ENCODE measurements at regions not wholly inside any gene's neighbourhood (a gene's known extent, or its start where the extent isn't known, plus 50 kb on each side); places are given as distances from the start of the nearest gene placed in this dataset.

DNA sequence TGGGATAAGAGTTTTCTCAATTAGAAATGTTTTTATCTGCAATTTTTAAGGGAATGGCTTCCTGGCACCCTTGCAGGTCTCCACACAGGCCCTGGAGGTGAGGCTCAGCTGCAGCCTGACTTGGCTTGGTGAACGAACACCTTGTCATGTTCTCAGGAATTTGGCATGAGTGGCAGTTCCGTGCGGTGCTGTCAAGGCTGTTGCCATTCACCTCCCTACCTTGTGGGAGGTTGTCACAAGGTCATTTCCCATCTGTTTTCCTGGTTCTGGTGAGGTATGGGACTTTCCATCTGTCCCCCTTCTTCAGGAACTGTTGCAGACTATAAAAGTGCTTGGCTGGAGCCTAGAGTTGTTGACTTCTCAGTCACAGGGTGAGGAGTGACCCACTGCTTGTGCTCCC is 82.9 kb downstream of the ELOVL4 start:
- POLR2A ChIA-PET = interaction anchor here (0.9 kb wide), 1 partner anchor 78 kb away, joined by 3 read pairs; no protein-coding TSS in a partner anchor
- H3K4me1 Mint-ChIP-seq = peaks cover 0 to 8% (median 4%) of the 10 kb centered on the region in 4 donors
- H3K27me3 Mint-ChIP-seq = peaks cover 0 to 4% (median 0%) of the 10 kb centered on the region in 5 donors
- H3K9me3 Mint-ChIP-seq = no peaks in the 10 kb centered on the region
- no peak for ATAC-seq
- H3K4me3 Mint-ChIP-seq = no peak overlapping the region
- no peaks in the 10 kb centered on the region for H3K36me3 Mint-ChIP-seq
- DNase-seq = no peak
- no peak overlapping the region for H3K27ac Mint-ChIP-seq

DNA sequence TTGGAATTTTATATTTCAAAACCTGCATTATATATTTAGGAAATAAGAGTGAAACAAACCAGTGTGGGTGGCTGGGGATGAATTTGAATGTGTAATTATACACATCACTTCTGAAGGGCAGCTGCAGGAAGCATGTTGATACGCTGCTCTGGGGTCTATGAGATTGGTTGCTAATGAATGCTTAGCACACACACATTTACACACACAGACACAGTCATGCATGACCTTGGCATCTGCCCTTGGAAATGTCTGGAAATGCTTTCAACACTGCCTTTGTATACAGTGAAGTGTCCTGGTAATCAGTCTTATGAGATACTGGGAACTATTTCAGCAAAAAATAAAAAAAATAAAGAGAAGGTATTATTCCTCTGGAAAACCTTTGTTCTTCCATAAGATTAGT is 83.4 kb downstream of the ELOVL4 start:
- Mint-ChIP-seq H3K9me3 (no peaks in the 10 kb centered on the region), H3K4me1 (peaks cover 0 to 8% (median 1%) of the 10 kb centered on the region in 4 donors), H3K36me3 (no peaks in the 10 kb centered on the region), H3K4me3 (no peak overlapping the region), H3K27ac (no peak overlapping the region), H3K27me3 (peaks cover 0 to 4% (median 0%) of the 10 kb centered on the region in 5 donors)
- DNase-seq (no peak), ATAC-seq (no peak)
- POLR2A ChIA-PET = no interaction called here

DNA sequence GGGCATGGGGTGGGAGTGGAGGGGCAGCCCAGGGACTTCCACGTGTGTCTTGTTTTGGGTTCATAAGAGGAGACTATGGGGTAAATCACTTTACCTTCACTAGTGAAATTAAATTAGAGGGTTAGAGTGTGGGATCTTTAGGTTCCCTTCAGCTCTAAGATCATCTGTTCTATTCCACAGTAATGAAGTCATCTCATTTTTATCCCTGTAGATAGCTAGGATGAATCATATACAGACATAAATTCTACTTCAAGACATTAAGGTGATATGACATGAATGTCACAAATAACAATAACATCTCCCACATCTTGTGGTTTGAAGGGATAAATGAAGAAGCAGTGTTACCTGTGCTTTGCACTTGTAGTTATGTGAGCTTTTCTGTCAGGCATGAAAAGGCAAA is 83.8 kb downstream of the ELOVL4 start:
- ATAC-seq (no peak), DNase-seq (no peak)
- H3K4me1 Mint-ChIP-seq = peaks cover 0 to 8% (median 0%) of the 10 kb centered on the region in 4 donors
- POLR2A ChIA-PET = no interaction called here
- H3K27me3 Mint-ChIP-seq = peaks cover 0 to 4% (median 0%) of the 10 kb centered on the region in 5 donors
- H3K4me3 Mint-ChIP-seq = no peak overlapping the region
- no peaks in the 10 kb centered on the region for H3K36me3 Mint-ChIP-seq
- no peak overlapping the region for H3K27ac Mint-ChIP-seq
- no peaks in the 10 kb centered on the region for H3K9me3 Mint-ChIP-seq

DNA sequence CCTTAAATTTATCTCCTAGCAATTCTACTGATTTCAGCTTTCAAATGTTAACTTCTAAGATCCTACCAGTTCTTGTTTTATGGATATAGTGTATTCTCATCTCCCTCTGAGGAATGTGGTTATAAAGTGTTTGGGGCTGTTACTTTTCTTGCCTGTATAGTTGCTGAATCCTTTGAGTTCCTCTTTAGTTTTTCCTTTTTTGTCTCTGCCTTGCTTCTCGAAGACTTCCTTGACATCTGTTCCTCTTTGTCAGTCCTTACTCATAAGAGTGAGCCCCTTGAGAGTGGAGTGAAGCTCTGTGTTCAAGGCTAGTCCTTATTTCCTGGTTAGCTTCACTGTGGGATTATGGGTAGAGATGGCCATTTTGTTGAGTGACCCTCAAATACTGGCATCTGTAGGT is 84.6 kb downstream of the ELOVL4 start:
- POLR2A ChIA-PET = no interaction called here
- no peaks in the 10 kb centered on the region for H3K4me1 Mint-ChIP-seq
- H3K27me3 Mint-ChIP-seq = peaks cover 0 to 4% (median 0%) of the 10 kb centered on the region in 5 donors
- no peak for DNase-seq
- H3K27ac Mint-ChIP-seq = no peak overlapping the region
- H3K4me3 Mint-ChIP-seq = no peak overlapping the region
- H3K9me3 Mint-ChIP-seq = no peaks in the 10 kb centered on the region
- ATAC-seq = no peak
- H3K36me3 Mint-ChIP-seq = no peaks in the 10 kb centered on the region

DNA sequence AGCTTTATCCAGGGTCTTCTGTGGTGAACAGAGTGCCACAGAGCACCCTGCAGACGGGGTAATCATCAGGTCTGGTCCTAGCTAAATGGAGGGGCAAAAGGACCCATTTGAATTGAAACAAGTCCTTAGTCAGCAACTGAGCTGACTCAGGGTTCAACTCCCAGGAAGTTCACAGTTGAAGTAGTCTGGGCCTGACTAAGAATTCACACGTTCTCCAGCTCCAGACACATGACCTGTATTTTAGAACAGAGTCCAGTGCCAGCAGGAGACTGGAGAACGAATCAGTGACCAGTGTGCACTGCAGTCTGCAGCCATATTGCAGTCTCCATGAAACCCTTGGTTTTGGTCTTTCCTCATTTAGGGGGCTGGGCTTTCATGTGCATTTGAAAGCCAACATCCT is 85.2 kb downstream of the ELOVL4 start:
- H3K4me3 Mint-ChIP-seq = no peak overlapping the region
- ATAC-seq = no peak
- no peaks in the 10 kb centered on the region for H3K9me3 Mint-ChIP-seq

DNA sequence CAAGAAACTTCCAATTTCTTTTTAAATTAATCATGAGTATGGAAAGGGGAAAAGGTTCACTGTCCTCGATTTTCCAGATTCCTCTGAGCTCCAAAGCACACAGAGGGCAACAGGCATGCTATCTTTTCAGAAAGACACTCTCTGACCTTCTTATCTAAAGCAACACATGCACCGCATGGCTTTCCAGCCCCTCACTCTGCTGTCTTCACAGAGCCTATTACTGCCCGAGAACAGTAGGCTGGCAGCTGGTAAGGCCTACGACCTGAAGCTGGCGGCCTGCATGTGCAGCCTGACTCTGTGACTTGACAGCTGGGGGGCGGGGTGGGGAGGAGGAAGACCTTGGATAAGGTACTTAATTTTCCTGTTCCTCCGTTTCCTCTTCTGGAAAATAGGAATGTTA is 86.3 kb downstream of the ELOVL4 start:
- ATAC-seq (no peak), DNase-seq (no peak)
- peaks cover 0 to 4% (median 0%) of the 10 kb centered on the region in 5 donors for H3K27me3 Mint-ChIP-seq
- no peaks in the 10 kb centered on the region for H3K9me3 Mint-ChIP-seq
- POLR2A ChIA-PET = no interaction called here
- no peak overlapping the region for H3K27ac Mint-ChIP-seq
- no peaks in the 10 kb centered on the region for H3K4me1 Mint-ChIP-seq
- H3K4me3 Mint-ChIP-seq = no peak overlapping the region
- H3K36me3 Mint-ChIP-seq = no peaks in the 10 kb centered on the region

More for the DNA sequence above, 85.2 kb downstream of the ELOVL4 start:
- no peaks in the 10 kb centered on the region for H3K36me3 Mint-ChIP-seq
- no peaks in the 10 kb centered on the region for H3K4me1 Mint-ChIP-seq
- peaks cover 0 to 4% (median 0%) of the 10 kb centered on the region in 5 donors for H3K27me3 Mint-ChIP-seq
- DNase-seq = no peak
- POLR2A ChIA-PET = no interaction called here
- no peak overlapping the region for H3K27ac Mint-ChIP-seq

DNA sequence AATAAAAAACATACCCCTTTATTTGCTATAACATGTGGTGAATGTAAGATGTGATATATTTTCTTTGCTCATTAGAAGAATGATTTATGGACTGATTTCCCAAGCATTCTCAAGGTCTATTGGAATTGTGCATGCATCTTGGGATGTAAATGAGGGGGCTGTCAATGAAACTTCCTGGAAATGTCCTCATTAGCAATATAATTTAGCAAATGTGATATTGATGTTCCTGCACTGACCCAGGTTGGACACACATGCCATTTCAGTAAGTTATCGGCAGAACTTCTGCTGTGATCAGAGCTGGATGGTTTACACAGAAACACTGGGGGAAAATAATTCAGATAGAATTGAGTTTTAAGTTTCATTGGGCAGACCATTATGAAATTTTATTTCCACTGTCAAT is 99.9 kb downstream of the ELOVL4 start:
- peaks cover 17 to 51% (median 22%) of the 10 kb centered on the region in 5 donors for H3K27me3 Mint-ChIP-seq
- DNase-seq (no peak), ATAC-seq (no peak)
- peaks cover 0 to 3% (median 0%) of the 10 kb centered on the region in 4 donors for H3K4me1 Mint-ChIP-seq
- H3K9me3 Mint-ChIP-seq = peaks cover 0 to 5% (median 0%) of the 10 kb centered on the region in 9 donors
- H3K27ac Mint-ChIP-seq = no peak overlapping the region
- H3K4me3 Mint-ChIP-seq = no peak overlapping the region
- no peaks in the 10 kb centered on the region for H3K36me3 Mint-ChIP-seq
- POLR2A ChIA-PET = no interaction called here

DNA sequence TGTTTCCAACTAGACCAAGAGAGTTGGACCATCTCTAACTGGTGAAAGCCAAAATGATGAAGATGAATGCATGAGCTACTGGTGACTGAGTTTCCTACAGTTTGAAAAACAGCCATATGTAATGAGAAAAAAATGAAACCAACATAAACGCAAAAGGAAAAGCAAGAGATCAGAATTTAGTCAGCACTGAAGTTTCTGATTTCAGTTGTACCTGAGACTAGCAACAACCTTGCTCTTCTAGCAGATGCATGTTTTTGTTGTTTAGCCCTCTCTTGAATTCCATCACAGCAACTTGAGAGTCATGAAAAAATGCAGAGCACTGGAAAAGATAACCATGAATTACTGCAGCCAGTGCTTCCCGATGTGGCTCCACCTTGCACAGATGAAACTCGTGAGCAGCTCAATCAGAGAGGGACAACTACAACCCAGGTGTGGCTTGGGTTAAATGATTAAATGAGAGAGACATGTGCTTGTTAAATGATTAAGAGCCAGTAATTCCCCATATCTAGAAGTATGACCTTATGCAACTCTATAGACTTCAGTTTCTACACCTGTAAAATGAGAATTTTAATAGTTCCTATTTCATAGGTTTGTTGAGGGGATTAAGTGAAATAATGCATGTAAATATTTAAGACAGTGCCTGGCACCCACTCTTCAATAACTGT is 104.8 kb downstream of the ELOVL4 start:
- no peak overlapping the region for H3K27ac Mint-ChIP-seq
- POLR2A ChIA-PET = no interaction called here
- H3K9me3 Mint-ChIP-seq = peaks cover 0 to 4% (median 0%) of the 10 kb centered on the region in 9 donors
- H3K4me1 Mint-ChIP-seq = peaks cover 0 to 4% (median 0%) of the 10 kb centered on the region in 4 donors
- no peaks in the 10 kb centered on the region for H3K36me3 Mint-ChIP-seq
- H3K27me3 Mint-ChIP-seq = peaks cover 15 to 45% (median 25%) of the 10 kb centered on the region in 5 donors
- DNase-seq = no peak
- no peak overlapping the region for H3K4me3 Mint-ChIP-seq
- no peak for ATAC-seq

DNA sequence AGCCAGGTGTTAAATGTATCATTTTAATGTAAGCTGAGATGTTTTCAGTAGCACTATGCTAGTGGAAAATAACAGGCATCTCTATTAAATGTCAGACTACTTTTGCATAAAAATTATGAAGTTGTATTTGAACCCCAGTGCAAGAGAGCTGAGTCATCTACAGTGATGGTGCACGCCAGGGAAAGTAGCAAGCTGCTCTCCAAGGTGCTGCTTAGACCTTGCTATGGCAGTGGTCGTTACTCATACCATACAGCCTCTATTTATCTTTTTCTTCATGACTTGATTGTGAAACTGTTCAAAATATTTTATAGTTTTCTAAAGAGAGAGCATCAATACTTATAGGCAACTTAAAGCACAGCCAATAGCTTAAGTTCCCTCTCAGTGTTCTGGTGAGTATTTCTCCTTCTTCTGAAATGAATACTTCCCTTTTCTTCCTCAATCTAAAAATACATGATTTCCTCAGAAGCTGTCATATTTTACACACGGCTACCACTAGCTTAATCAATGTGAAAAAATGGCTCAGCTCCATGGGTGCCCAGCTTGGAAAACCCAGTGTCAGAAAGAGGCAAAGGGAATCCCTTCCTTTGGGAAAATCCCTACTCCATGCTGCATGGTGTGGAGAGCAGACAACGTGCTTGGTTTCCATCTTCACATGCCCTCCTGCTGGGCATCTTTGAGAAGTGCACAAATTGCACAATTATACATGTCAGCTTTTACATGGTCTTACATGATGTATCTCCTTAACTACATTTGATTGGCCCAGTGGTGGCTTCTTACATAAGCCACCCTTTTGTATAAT is 105.6 kb downstream of the ELOVL4 start:
- POLR2A ChIA-PET = no interaction called here
- H3K4me1 Mint-ChIP-seq = peaks cover 0 to 4% (median 0%) of the 10 kb centered on the region in 4 donors
- ATAC-seq (no peak), DNase-seq (no peak)
- peaks cover 0 to 4% (median 0%) of the 10 kb centered on the region in 9 donors for H3K9me3 Mint-ChIP-seq
- no peak overlapping the region for H3K27ac Mint-ChIP-seq
- no peak overlapping the region for H3K4me3 Mint-ChIP-seq
- peaks cover 11 to 38% (median 23%) of the 10 kb centered on the region in 5 donors for H3K27me3 Mint-ChIP-seq
- no peaks in the 10 kb centered on the region for H3K36me3 Mint-ChIP-seq

DNA sequence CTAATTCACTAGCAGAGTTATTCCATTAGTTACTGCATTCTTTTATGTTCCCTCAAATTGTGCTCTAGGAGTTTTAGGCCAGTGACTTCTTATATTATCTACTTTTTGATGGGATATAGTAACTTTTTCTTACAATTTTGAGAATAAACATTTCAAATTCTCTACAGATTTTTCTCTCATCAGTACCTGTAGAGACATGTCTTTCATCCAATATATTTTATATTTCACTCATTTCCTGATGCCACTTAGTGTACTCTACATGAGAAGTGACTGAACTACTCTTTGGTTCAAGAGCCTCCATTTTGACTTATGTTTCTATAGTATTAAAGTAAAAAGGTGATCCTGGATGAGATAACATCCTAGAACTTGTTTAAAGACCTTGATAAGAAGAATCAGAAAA is 108.5 kb downstream of the ELOVL4 start:
- Mint-ChIP-seq H3K9me3 (peaks cover 0 to 4% (median 0%) of the 10 kb centered on the region in 9 donors), H3K4me1 (peaks cover 0 to 1% (median 0%) of the 10 kb centered on the region in 4 donors), H3K36me3 (no peaks in the 10 kb centered on the region), H3K27ac (no peak overlapping the region), H3K4me3 (no peak overlapping the region), H3K27me3 (peaks cover 11 to 47% (median 18%) of the 10 kb centered on the region in 5 donors)
- ATAC-seq (no peak), DNase-seq (no peak)
- POLR2A ChIA-PET = no interaction called here

DNA sequence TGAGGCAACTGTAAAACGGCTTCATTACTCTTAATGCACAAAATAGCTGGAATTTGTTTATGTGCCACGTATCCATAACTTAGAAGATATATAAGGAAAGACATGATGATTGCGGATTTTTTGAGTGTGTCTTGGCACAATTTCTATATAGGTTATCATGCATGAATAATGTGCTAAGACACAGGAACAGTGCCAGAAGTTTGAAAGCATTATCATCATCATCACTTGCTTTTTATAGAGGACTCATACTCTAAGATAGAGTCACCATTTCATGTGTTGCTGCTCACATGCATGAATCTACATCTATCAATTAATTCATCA is 113.4 kb downstream of the ELOVL4 start:
- DNase-seq = no peak
- Mint-ChIP-seq H3K27me3 (peaks cover 8 to 39% (median 20%) of the 10 kb centered on the region in 5 donors), H3K4me3 (no peak overlapping the region), H3K27ac (no peak overlapping the region), H3K9me3 (no peaks in the 10 kb centered on the region), H3K4me1 (no peaks in the 10 kb centered on the region), H3K36me3 (no peaks in the 10 kb centered on the region)
- no peak for ATAC-seq
- POLR2A ChIA-PET = no interaction called here

DNA sequence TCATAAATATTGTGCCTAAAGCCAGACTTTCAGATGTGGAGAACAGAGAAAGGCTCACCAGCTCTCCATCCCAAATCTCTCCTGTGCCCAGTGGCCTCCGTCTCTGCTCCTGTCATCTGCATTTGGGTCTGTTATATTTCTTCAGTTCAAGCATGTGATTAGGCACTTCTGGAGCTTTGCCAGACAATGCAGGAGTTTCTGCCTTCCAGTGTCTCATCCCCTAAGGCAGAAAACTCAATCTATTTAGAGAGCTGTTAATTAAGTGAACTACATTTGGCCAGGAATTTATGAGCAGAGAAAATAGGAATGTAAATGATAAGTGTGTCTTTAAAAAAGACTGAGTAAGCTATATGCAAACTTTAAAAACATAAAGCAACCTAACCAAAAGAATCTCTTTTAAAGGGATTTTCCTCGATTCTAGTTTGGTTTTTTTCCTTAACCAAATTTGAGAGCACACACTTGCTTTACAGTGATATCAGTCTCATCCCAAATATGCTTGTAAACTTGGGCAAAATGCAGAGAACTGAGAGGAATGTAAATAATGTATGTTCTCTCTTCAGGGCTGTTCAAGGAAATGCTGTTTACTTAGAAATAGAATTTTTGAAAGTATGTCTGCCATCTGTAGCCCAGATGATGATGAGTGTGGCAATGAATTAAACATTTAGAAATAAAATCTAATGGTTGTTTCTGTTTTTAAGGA is 113.9 kb downstream of the ELOVL4 start:
- H3K27me3 Mint-ChIP-seq = peaks cover 8 to 39% (median 20%) of the 10 kb centered on the region in 5 donors
- POLR2A ChIA-PET = no interaction called here
- DNase-seq (no peak), ATAC-seq (no peak)
- no peaks in the 10 kb centered on the region for H3K36me3 Mint-ChIP-seq
- no peak overlapping the region for H3K4me3 Mint-ChIP-seq
- H3K27ac Mint-ChIP-seq = no peak overlapping the region
- no peaks in the 10 kb centered on the region for H3K9me3 Mint-ChIP-seq
- H3K4me1 Mint-ChIP-seq = no peaks in the 10 kb centered on the region

DNA sequence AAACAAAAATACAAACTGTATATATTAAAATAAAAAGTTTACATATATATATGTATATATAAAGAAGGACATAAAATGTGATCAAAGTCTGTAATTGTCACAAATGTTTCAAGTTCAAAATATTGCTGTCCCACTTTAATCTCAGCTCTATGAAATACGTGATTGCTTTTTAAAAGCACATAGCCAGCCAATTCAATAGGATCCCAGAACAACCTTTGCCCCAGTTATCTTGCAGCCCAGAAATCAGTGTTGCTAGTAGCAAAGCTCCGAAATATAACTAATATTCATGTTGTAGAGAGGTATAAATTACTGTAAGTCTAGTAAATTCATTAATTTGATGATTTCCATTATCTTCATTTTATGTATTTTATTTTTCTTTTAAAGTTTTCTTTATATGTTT is 114.6 kb downstream of the ELOVL4 start:
- Mint-ChIP-seq H3K9me3 (no peaks in the 10 kb centered on the region), H3K4me1 (no peaks in the 10 kb centered on the region), H3K4me3 (no peak overlapping the region), H3K27ac (no peak overlapping the region), H3K27me3 (peaks cover 10 to 43% (median 21%) of the 10 kb centered on the region in 5 donors), H3K36me3 (no peaks in the 10 kb centered on the region)
- no peak for ATAC-seq
- no peak for DNase-seq
- POLR2A ChIA-PET = no interaction called here

Data from naive thymus-derived CD8-positive, alpha-beta T cell (primary cell).